Inflammatory macrophage (primary cell): ENCODE measurements at regions not wholly inside any gene's neighbourhood (a gene's known extent, or its start where the extent isn't known, plus 50 kb on each side); places are given as distances from the start of the nearest gene placed in this dataset.

Source experiments
- DNase-seq, 2 donors: peaks; one replicate each; pipeline ENCODE4 v3.0.0-alpha.2; 2020 to 2022

- no peak for DNase-seq
Observed at GRCh38 chr2:4381049-4381448, 677.7 kb downstream of the DCDC2C start.

- no peak for DNase-seq
Observed at GRCh38 chr2:4381773-4382172, 678.4 kb downstream of the DCDC2C start.

- no peak for DNase-seq
Observed at GRCh38 chr2:4391013-4391412, 687.6 kb downstream of the DCDC2C start.

GRCh38 chr2:4404363-4404762, 701.0 kb downstream of the DCDC2C start:
- no peak for DNase-seq

GRCh38 chr2:4408321-4408720, 704.9 kb downstream of the DCDC2C start:
- no peak for DNase-seq

GRCh38 chr2:4412637-4413187, 709.3 kb downstream of the DCDC2C start:
- DNase-seq, result no peak

- no peak for DNase-seq
Observed at GRCh38 chr2:4415171-4415570, 711.8 kb downstream of the DCDC2C start.

- DNase-seq, result no peak
Observed at GRCh38 chr2:4415810-4416413, 712.5 kb downstream of the DCDC2C start.

GRCh38 chr2:4416431-4416830, 713.1 kb downstream of the DCDC2C start:
- DNase-seq, result no peak

GRCh38 chr2:4417771-4418170, 714.4 kb downstream of the DCDC2C start:
- DNase-seq, result no peak

GRCh38 chr2:4420032-4420431, 716.7 kb downstream of the DCDC2C start:
- DNase-seq, result no peak

- DNase-seq, result no peak
Observed at GRCh38 chr2:4424153-4424552, 720.8 kb downstream of the DCDC2C start.

- DNase-seq, result no peak
Observed at GRCh38 chr2:4427083-4427482, 723.7 kb downstream of the DCDC2C start.

GRCh38 chr2:4445821-4446220, 742.4 kb downstream of the DCDC2C start:
- no peak for DNase-seq

GRCh38 chr2:4454907-4455306, 751.5 kb downstream of the DCDC2C start:
- no peak for DNase-seq

GRCh38 chr2:4455486-4456155, 752.2 kb downstream of the DCDC2C start:
- no peak for DNase-seq

GRCh38 chr2:4464634-4465266, 761.4 kb downstream of the DCDC2C start:
- no peak for DNase-seq

GRCh38 chr2:4465671-4466070, 762.3 kb downstream of the DCDC2C start:
- no peak for DNase-seq

- DNase-seq, result no peak
Observed at GRCh38 chr2:4475618-4476017, 772.2 kb downstream of the DCDC2C start.

GRCh38 chr2:4483050-4483449, 779.7 kb downstream of the DCDC2C start:
- no peak for DNase-seq

GRCh38 chr2:4486971-4487370, 783.6 kb downstream of the DCDC2C start:
- DNase-seq, result no peak

- DNase-seq, result no peak
Observed at GRCh38 chr2:4499316-4500030, 796.1 kb downstream of the DCDC2C start.

GRCh38 chr2:4501525-4501924, 798.1 kb downstream of the DCDC2C start:
- no peak for DNase-seq
